ENCODE measurements at regions not wholly inside any gene's neighbourhood (a gene's known extent, or its start where the extent isn't known, plus 50 kb on each side); places are given as distances from the start of the nearest gene placed in this dataset.

DNA sequence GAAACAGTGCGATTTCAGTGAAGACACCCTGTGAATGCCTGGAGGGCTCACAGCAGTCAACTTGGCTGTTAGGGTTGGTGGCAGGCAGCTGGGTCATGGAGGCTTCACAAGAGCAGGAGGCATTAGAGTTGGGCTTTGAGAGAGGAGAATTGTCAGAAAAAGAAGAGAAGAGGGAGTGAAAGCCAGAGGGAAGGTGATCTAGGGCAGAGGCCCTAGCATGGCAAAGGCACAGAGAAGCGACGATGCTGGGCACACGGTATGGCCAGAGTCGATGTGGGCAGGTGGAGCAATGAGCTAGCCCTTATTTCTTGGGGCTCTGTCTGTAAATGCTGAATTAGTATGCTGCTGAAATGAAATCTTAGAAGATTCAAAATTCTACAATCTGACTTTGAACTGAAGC lies 52.6 kb upstream of the OLFM4 start:
- DNase-seq: no peak

DNA sequence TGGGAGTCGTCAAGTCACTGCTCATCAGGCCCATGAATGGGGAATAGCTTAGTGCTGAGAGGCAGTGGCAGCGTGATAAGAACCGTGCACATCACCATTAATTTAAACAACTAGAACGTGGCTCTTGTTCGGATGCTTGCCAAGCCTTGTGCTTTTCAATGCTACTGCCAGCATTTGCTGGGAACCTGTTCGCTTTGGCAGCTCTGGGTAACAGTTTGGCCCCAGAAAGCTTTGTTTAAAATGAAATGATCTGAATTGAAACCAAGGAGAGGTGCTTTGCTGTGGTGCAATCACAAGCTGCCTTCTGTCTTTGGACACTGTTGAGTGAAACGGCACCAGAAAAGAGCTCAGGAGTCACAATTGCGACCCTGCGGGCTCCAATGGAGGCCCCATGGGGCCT lies 53.5 kb upstream of the OLFM4 start:
- DNase-seq: no peak

DNA sequence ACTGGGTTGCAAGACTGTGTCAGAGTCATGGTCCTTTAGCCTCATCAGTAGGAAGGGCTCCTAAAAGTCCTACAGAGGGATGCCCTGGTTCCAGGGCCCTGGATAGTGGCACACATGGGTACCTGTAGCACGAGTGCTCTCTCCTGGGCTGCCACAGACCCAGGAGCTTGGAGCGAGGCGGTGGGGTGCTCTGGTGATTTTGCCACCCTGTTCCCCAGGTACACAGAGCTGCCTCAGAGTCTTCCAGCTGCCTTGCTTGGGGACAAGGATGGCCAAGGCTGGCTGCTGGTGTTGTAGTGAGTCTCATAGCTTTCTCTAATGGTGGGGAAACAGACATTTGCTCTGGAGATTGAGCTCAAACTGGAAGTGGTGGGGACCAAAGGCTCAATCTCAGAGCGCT lies 53.9 kb upstream of the OLFM4 start:
- DNase-seq: no peak

DNA sequence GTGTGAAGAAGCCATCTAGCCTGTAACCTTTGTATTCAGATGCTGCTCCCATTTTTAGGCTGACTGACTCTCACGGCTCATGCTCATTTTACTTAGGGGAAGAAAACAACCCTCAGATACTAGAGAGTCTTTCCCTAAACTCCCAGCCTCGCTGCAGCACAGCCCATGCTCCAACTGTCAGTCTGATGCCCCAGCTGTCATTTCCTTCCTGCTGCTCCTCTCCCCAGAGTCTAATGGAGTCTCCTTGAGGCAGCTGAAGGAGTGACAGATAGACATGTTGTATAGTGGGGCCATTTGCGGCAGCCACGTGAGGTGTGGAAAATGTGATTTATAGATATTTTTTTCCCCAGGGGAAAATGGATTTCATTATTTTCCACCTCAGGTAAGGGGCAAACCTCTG lies 59.2 kb upstream of the OLFM4 start:
- DNase-seq: no peak

DNA sequence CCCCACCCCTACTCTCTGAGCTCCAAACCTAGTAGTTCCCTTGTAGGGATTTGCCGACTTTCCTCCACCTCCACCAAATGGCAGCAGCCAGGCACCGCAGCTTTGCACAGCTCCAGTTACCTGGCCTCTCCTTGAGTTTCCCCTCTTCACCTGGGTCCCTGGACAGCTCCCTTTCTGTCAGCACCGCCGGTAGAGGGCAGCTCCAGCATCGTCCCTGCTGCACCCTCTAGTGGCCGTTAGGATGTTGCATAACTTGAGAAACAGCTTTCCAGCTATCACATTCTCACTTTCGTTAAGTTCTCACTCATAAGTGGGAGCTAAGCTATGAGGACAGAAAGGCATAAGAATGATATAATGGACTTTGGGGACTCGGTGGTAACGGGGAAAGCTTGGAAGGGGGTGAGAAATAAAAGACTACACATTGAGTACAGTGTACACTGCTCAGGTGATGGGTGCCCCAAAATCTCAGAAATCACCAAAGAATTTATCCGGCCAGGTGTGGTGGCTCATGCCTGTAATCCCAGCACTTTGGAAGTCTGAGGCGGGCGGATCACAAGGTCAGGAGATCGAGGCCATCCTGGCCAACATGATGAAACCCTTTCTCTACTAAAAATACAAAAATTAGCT lies 60.4 kb upstream of the OLFM4 start:
- DNase-seq: peak; percentile 75

DNA sequence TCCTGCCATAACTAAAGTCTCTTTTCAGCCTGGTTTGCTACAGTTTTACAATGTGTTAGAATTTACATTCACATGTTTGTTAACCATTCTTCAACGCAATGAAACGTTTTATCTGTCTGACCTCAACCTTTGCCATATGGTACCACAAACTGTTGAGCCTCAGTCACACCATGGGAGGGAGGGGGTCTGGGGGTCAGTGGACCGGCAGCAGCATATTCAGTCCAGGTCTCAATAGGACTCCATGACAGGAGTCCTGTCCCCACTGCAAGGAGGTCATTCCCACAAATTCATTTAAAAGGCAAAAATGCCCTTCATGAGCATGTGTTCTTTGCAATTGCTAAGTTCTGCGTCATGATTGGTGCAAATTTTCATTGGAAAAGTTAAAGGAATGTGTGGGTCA lies 66.6 kb upstream of the OLFM4 start:
- DNase-seq: no peak

DNA sequence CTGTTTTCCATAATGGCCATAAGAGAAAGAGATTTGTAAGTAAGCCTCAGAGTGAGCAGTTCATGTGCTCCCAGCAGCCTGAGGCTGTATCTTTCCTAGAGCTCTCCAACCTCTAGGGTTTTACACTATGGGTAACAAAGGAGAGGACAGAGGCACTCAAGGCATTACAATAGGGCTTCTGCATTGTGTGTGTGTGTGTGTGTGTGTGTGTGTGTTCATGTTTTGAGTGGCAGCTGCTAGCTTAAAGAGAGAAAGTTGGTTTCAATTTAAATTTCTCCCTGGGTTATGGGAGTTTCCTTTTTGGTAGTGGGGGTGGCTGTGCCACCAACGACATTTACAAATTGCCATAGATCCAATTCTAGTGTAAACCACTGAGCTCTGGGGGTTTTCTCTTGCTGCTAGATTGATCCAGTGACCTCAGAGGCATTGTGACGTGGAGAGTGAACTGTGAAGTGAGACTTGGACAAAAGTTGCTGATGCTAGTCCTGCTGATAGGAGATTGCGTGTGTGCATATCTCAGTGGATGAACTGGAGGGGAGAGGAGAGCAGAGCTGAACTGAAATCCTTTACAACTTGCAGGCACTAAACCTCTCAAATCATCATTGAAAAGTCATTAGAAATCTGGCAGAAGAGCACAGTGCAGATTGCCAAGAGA lies 67.2 kb upstream of the OLFM4 start:
- DNase-seq: no peak

DNA sequence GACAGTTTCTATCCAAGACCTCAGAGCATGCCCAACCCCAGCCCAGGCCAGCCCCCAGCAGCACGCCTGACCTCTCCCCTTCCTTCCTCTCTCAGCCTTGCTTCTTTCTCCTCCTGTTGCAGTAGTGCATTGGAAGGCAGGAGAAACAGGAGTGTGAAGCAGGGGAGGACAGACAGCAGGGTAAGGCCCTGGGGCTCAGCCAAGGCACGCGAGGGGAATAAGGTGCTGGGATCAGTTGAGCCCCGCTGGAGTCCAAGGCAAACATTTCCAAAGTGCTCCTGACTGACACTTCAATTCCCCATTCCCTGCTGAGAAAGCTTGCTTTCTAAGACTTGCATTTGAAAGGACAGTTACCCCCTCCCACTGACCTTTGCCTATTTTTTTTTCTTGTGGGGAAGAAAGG lies 73.1 kb upstream of the OLFM4 start:
- DNase-seq: no peak

DNA sequence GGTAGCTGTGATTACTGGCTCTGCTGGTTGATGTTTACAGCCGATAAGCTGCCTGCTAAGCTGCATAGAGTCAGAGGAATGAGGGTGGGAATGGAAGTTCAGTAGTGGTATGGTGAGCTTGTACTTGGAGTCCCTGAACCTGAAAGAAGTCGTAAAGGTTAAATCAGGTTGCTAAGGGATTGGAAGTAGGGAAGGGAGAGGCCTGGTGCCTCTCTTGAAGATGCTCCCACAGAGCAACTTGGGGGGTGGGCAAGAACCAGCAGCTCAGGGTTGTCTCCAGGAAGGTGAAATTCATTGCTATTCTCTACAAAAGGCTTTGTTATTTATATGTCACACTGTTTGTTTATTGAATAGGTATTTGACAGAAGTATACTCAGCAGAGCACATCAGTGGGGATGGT lies 73.8 kb upstream of the OLFM4 start:
- DNase-seq: no peak

DNA sequence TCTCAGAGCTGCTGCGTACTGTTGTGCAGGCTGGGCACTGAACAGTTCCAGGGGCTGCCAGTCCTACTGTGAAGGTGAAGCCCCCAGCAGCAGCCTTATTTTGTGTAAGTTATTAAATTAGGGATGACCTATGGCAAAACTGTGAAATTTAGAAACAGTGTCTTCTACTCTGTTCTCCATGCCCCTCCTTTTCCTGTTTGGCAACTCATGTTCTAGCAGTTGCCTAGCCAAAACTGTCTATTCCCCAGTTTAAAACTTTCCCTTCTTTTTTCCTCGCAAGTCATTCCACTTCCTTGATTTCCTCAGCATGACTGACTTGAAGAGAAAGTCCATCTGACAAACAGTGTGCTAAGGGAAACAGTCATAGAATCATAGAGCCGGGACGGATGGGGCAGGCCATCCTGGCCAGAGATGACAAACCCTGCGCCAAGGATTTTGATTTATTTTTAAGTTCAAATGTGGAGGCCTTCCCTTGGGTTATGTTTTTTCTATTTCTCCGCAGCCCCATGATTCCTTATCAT lies 78.1 kb upstream of the OLFM4 start:
- DNase-seq: no peak

DNA sequence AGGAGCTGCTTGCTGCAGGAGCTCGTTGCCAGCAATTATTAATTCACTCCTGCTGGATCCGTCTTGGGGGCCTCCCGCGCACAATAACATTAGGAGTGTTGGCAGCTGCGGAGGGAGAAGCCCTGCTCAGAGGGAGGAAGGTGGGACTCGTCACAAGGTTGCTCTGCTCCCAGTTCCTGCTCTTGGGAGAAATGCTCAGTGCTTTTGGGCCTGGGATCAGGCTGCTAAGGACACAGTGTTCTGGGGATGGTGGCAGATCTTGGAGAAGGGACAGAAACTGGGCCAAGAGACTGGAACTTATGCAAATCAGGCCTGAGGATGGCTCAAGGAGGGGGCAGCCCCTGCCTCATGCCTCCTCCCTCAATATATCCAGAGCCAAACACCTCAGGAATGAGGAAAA lies 78.9 kb upstream of the OLFM4 start:
- no peak for DNase-seq

DNA sequence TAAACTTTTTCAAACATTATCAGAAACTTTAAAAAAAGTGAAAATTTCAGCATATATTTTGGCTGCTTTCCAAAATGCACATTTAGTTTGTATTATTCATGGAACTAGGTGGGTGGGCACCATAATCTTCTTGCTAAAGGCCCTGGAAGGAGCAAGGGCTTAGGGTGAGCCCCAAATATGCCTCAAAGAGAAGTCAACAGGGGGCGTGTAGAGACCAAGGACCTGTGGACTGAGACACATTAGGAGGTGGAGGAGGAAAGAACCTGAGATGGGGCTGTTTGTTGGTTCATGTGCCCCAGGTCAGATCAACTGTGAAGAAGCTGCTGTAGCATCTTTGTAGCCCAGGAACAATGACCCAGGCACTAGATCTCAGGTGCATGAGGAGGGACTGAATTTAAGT lies 79.6 kb upstream of the OLFM4 start:
- no peak for DNase-seq

DNA sequence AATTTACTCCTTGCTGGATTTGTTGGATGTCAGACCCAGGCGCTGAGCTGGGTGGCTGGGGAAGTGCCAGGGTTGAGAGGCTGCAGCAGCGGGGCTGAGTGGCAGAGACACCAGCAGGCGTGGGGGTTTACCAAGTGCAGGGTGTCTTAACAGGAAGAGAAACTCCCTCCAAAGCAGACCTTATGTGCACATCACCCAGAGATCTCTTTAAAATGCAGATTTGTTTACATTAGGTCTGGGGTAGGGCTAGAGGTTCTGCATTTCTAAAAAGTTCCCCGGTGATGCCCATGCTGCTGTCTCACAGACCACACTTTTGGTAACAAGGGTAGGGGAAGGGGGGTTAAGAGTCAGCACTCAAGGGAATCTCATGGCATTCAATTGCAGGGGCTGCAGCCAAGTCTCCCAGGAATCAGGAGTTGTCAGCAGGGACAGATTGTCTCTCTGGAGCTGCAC lies 80.7 kb upstream of the OLFM4 start:
- DNase-seq: no peak

DNA sequence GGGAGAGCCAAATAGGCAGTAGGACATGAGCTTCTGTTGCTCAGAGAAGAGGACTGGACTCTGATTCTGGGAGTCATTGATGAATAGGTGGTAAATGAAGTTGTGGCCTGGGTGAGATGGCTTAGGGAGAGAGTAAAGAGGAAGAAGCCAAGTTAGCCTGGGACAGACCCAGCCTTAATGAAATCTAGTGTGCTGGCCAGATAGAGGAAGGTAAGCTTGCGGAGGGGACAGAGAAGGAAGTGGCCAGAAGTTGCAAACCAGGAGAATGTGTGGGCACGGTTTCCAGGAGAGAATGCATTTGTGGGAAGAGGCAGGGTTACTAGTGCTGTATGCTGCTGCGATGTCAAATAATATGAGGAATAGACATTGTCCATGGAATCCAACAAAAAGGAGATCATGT lies 83.3 kb upstream of the OLFM4 start:
- no peak for DNase-seq

DNA sequence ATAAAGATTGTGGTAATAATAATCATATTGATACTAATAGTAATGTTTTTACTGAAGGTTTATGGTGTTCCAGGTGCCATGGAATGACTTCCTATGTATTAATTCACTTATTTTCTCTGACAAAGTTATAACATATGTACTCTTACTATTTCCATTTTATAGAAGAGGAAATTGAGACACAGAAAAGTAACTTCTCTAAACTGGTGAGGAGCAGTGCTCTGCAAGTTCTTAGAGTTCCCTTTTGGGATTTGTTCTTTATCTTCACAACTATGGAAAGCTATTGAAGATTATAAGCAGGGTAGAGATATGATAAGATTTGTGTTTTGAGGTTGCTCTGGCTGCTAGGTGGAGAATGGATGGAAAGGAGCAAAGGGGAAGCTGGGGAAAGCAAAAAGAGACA lies 83.9 kb upstream of the OLFM4 start:
- no peak for DNase-seq

DNA sequence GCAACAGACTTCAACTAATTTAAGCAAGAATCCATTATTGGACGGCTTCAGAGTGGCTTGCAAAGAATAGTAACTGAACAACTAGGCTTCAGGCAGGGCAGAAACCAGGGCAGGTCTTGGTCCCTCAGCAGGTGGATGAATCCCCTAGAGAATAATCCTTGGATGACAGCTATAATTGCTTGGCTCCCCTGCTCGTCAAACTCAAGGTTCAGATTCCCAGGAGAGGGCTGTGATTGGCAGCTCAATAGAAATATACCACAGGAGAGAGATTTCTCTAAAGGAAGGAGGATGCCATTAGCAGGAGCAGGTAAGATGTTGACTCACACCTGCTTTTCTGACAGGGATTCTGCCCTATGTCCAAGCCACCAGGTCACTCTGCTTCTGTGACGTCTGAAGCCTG lies 89.6 kb upstream of the PCDH8 start:
- DNase-seq: no peak

DNA sequence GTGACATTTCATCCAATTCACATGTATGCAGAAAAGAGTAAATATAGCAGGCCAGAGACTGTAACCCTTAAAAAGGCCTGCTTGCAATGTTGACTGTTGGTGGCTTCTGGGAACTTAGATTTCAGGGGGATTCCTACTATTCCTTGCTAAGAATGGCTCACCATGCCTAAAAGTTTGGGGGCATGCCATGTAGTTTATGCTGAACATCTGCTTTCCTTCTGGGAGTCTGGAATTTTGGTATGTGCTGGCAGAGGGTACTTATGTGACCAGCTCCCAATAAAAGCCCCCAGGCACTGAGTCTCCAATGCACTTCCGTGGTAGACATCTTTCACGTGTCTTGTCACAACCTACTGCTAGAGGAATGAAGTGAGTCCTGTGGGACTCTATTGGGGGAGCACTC lies 88.4 kb upstream of the PCDH8 start:
- DNase-seq: no peak

DNA sequence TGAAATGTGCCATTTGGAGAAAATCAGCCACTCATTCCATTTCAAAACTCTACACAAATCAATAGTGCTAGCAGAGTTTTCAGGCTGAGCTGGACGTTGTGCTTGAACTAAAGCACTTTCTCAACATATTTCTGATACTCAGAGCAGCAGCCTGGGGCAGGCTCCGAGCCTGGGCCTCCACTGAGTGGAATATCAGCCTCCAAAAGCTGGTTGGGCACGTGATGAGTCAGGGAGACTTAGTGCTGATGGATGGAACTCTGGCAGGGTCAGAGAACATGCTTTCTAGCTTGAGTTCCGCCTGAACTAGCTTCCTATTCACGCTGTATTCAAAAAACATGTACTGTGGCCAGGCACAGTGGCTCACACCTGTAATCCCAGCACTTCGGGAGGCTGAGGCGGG lies 85.8 kb upstream of the PCDH8 start:
- DNase-seq: no peak

DNA sequence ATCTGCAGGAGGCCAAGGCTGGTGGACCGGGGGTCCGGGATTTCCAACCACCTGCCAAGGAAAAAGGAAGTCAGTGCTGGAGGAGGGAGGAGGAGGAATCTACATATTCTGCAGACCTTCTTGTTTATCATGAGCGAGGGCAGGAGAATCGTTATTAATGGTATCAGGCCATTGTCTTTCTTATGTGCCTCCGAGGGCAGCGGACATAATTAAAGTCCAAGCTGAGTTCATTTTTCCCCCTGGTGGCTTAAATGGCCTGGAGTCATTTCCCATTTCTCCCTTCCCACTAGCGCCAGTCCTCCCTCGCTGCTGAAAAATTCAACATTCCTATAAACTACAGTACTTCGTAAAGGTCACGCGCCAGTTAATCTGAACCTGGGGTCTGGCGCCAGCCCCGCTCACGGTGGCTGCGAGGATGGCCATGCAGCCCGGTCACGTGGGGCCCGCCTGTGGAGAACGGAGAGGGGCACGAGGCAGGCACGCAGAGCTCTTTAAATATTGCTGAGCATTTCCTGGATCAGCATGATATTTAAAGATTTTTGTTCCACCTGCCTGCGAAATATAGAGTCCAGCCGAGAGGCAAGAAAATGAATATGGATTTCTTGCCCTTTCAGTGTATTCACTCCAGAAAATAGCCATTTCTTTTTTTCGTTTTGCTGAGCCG lies 85.2 kb upstream of the PCDH8 start:
- DNase-seq: no peak

DNA sequence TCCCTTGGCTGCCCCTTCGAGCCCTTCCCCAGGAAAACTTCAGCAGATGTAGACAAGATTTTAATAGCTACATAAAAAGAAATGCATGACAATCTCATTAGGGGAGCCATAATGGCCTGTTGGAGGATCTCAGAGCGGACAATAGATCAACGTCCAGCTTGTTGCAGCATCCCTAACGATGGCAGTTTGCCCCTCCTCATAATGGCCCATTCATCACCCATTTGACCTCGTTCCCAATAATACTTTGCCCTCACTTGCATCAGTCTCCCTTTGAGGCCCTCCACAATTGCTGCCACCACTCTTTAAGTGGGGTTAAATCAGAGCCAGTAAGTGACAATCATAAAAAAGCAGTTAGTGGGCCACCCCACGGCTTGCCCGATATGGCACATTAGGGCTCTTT lies 84.7 kb upstream of the PCDH8 start:
- no peak for DNase-seq

DNA sequence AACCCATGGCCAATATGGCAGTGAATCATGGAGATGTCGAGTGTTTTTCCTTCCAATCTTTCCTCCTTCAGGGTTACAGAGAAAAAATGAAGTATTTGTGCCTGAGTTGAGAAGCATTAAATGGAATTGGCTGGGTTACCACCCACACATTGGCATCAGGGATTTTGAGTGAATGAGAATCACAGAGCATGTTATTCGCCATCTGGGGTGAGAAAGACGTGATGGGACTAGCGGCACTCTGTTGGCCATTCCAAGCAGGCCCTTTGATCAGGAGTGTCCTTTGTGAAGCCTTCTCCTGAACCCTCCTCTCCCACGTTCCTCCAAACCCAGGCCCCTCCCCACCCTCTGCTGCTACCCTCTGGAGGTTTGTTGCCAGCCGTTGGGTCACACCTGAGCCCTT lies 84.2 kb upstream of the PCDH8 start:
- DNase-seq: no peak

DNA sequence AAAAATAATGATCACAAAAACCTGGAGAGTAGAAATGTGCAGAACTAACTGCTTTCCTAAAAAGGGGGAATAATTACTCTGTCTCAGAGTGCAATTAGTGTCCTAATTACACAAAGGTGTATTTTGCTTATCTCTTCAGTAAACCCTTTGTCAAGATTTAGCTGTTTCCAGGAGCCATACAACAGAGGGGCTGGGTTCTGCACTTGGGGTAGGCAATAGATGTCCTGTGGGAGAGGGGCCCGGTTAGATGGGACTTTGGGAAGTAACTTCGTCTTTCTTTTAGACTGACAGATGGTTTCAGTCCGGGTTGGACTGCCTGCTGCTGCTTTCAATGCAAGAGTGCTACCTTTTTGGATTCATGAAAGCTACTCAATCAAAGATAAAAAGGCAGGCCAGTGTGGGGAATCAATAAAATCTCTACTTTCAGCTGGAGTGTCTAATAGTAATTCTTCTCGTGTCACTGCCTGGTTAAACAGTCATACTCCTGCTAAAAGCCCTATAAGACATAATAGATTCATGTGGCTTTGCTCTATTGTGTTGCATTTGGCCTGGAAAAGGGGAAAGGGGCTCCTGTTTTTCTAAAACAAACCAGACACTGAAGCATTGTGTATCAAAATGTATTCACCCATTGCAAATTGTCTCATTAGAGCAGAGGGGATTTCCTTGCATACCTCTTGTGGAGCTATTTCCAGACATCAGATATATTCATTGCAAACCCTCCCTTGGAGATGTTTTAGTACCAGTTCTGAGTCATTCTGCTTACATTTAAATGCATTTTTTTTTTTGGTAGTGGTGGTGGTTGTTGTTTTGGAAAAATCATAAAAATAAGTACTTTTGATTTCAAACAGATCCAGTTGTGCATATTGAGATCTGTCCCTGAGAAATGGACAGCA lies 83.3 kb upstream of the PCDH8 start:
- DNase-seq: no peak

DNA sequence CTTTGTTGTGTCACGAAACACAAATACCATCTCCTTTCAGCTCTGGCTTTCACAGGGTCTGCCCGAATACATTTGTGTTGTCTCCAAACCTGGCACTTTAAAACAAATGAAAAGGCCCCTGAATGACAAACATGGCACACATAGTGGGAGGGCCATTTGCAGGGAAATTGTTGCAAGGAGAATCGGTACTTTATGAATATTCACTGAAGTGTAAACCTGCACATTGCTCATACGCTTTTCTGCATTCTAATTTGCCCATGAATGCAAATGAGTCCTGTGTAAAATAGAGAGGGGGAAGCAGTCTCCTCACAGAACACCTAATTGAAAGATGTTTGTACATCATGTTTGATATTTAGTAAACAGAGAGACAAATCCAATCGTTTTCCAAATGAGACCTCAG lies 82.7 kb upstream of the PCDH8 start:
- no peak for DNase-seq

Measured in NCI-H1417 treated with DMSO at 0.1 percent for 48 hours (cell line).